ENCODE measurements at regions not wholly inside any gene's neighbourhood (a gene's known extent, or its start where the extent isn't known, plus 50 kb on each side); places are given as distances from the start of the nearest gene placed in this dataset.

DNA sequence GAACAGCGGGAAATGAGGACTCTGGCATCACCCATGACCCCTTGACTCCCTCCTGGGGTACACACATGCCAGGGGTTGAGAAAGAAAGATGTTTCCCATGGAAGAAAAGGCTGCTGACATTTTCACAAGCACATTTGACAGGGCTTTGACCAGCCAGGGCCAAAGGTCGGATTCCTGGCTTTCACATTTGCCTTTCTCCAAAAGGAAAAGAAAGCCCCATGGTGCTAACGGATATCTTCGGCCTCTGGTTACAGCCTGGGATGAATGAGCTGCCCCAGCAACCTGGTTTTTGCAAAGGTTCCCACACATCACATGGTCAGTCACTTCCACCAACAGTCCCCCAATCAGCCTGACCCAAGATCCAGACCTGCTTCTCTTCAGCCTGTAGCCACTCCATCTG lies 478.2 kb upstream of the CDH11 start:
- WGBS, result 84% methylated on average over 4 of the region's 4 CpGs
- TF ChIP-seq POLR2AphosphoS5 (IDR thresholded peaks at IDR 0.05) (no peak), POLR2A (IDR thresholded peaks at IDR 0.05) (no peak), EP300 (IDR thresholded peaks at IDR 0.05) (no peak)
- TF ChIP-seq, protein P1, sequence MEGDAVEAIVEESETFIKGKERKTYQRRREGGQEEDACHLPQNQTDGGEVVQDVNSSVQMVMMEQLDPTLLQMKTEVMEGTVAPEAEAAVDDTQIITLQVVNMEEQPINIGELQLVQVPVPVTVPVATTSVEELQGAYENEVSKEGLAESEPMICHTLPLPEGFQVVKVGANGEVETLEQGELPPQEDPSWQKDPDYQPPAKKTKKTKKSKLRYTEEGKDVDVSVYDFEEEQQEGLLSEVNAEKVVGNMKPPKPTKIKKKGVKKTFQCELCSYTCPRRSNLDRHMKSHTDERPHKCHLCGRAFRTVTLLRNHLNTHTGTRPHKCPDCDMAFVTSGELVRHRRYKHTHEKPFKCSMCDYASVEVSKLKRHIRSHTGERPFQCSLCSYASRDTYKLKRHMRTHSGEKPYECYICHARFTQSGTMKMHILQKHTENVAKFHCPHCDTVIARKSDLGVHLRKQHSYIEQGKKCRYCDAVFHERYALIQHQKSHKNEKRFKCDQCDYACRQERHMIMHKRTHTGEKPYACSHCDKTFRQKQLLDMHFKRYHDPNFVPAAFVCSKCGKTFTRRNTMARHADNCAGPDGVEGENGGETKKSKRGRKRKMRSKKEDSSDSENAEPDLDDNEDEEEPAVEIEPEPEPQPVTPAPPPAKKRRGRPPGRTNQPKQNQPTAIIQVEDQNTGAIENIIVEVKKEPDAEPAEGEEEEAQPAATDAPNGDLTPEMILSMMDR (IDR thresholded peaks at IDR 0.05), result no peak

DNA sequence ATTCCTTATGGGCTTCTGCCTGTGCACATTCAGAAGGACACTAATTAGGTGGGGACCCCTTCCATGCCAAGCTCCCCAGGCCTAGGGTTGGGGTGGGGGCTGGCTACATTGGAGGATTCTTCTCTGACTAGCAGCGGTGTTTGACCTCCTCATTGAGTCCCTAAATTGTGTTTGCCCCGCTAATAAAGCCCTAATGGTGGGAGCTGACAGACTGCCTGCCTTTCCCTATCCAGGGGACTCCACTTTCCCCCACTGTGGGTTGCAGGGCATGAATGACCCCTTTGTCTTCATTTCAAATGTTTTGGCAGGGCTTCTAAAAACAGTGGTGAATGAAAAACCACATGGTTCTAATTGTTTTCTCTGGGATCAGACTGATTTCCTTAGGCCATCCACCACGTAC lies 476.8 kb upstream of the CDH11 start:
- no peak for TF ChIP-seq EP300 (IDR thresholded peaks at IDR 0.05)
- no peak for TF ChIP-seq POLR2AphosphoS5 (IDR thresholded peaks at IDR 0.05)
- TF ChIP-seq, protein P1 (IDR thresholded peaks at IDR 0.05), result no peak
- TF ChIP-seq POLR2A (IDR thresholded peaks at IDR 0.05), result no peak
- DNase-seq (ENCODE audit: low spot score in 2 of 2), result no peak
- H3K4me3 ChIP-seq, result no peak overlapping the region
- no peaks in the 10 kb centered on the region for H3K9me3 ChIP-seq
- no peak overlapping the region for H3K27ac ChIP-seq
- no peaks in the 10 kb centered on the region for H3K36me3 ChIP-seq
- H3K27me3 ChIP-seq, result no peaks in the 10 kb centered on the region
- H3K4me1 ChIP-seq, result no peaks in the 10 kb centered on the region
- WGBS, result 66% methylated on average over 3 of the region's 3 CpGs

More for the DNA sequence above, 478.2 kb upstream of the CDH11 start:
- DNase-seq (ENCODE audit: low spot score in 2 of 2), result no peak
- H3K4me1 ChIP-seq, result no peaks in the 10 kb centered on the region
- H3K27ac ChIP-seq, result no peak overlapping the region
- no peaks in the 10 kb centered on the region for H3K9me3 ChIP-seq
- no peaks in the 10 kb centered on the region for H3K36me3 ChIP-seq
- no peak overlapping the region for H3K4me3 ChIP-seq
- no peaks in the 10 kb centered on the region for H3K27me3 ChIP-seq

DNA sequence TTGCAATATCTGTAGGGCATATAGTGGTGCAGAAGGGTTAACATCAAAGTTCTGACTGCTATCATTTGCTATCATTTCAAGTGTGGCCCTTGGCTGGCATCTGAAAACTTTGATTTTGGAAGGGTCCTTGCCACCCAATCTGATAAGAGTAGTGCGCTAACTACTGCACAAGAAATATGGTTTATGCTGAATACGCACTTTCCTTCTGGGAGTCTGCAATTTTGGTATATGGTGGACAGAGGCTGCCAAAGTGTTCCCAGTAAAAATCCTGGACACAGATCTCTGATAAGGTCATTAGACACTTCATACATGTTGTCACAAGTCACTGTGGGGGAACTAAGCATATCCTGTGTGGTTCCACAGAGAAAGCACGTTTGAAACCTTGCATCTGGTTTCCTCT lies 461.6 kb upstream of the CDH11 start:
- 71% methylated on average over 3 of the region's 3 CpGs for WGBS
- no peak for DNase-seq (ENCODE audit: low spot score in 2 of 2)
- H3K9me3 ChIP-seq, result no peaks in the 10 kb centered on the region
- no peak overlapping the region for H3K27ac ChIP-seq
- H3K4me1 ChIP-seq, result no peaks in the 10 kb centered on the region
- H3K36me3 ChIP-seq, result no peaks in the 10 kb centered on the region
- no peaks in the 10 kb centered on the region for H3K27me3 ChIP-seq
- TF ChIP-seq POLR2A (IDR thresholded peaks at IDR 0.05) (no peak), EP300 (IDR thresholded peaks at IDR 0.05) (no peak), POLR2AphosphoS5 (IDR thresholded peaks at IDR 0.05) (no peak)
- TF ChIP-seq, protein P1 (IDR thresholded peaks at IDR 0.05), result no peak
- H3K4me3 ChIP-seq, result no peak overlapping the region

DNA sequence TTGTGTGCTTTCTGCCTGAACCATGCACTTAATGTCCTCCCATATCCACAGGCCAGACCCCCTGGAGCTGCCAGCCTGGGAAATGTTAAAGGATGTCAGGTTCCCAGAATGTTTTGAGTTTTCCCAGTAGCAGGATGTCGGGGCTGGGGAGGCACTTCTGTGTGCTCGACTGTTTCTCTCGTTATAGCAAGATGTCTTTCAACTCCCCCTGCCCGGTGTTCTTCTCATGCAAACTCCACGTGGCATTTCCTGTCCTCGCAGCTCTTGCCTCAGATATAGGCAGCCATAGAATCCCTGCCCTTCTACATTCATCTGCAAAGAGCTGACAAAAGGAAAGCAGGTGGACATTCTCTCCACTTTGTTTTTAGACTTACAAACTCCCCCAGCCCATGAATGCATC lies 457.2 kb upstream of the CDH11 start:
- no peaks in the 10 kb centered on the region for H3K4me1 ChIP-seq
- no peak for TF ChIP-seq POLR2AphosphoS5 (IDR thresholded peaks at IDR 0.05)
- TF ChIP-seq, protein P1 (IDR thresholded peaks at IDR 0.05), result no peak
- TF ChIP-seq EP300 (IDR thresholded peaks at IDR 0.05), result no peak
- TF ChIP-seq POLR2A (IDR thresholded peaks at IDR 0.05), result no peak
- no peak for DNase-seq (ENCODE audit: low spot score in 2 of 2)
- no peak overlapping the region for H3K4me3 ChIP-seq
- H3K27me3 ChIP-seq, result no peaks in the 10 kb centered on the region
- no peak overlapping the region for H3K27ac ChIP-seq
- H3K36me3 ChIP-seq, result no peaks in the 10 kb centered on the region
- H3K9me3 ChIP-seq, result no peaks in the 10 kb centered on the region
- WGBS, result 65% methylated on average over 6 of the region's 6 CpGs

DNA sequence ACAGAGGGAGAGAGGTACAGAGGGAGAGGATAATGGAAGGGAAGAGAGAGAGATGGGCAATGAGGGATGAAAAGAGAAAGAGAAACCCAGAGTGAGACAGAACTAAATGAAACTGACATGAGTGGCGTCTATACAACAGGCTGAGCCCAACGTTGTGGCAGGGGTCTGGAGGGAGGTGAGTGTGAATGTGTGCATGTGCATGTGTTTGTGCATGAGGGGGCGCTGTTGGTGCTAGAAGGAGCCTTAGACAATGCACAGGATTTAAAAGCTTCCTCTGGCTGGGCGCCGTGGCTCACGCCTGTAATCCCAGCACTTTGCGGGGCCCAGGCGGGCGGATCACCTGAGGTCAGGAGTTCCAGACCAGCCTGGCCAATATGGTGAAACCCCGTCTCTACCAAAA lies 454.8 kb upstream of the CDH11 start:
- H3K4me3 ChIP-seq, result no peak overlapping the region
- no peaks in the 10 kb centered on the region for H3K36me3 ChIP-seq
- WGBS, result 83% methylated on average over 10 of the region's 10 CpGs
- no peak for TF ChIP-seq POLR2A (IDR thresholded peaks at IDR 0.05)
- TF ChIP-seq, protein P1 (IDR thresholded peaks at IDR 0.05), result no peak
- TF ChIP-seq POLR2AphosphoS5 (IDR thresholded peaks at IDR 0.05), result no peak
- TF ChIP-seq EP300 (IDR thresholded peaks at IDR 0.05), result no peak
- no peaks in the 10 kb centered on the region for H3K9me3 ChIP-seq
- no peaks in the 10 kb centered on the region for H3K4me1 ChIP-seq
- no peak overlapping the region for H3K27ac ChIP-seq
- H3K27me3 ChIP-seq, result no peaks in the 10 kb centered on the region
- no peak for DNase-seq (ENCODE audit: low spot score in 2 of 2)

Data from suprapubic skin (tissue), 4 donors.